ENCODE measurements at regions not wholly inside any gene's neighbourhood (a gene's known extent, or its start where the extent isn't known, plus 50 kb on each side); places are given as distances from the start of the nearest gene placed in this dataset.

GRCh38 chr2:196498962-196499361, 140.6 kb upstream of the CCDC150 start:
- H3K36me3 ChIP-seq (ENCODE audit: control insufficient read depth in 1 of 2, insufficient read depth in 2 of 2, low read length in 2 of 2) = no peaks in the 10 kb centered on the region
- H3K9me2 ChIP-seq (ENCODE audit: insufficient read depth) = no peaks in the 10 kb centered on the region
- no TSS peak for BruUV-seq (replicated peaks)
- TF ChIP-seq ELF1 (IDR thresholded peaks at IDR 0.05; ENCODE audit: borderline replicate concordance, low read depth) (no peak), CBX3 (IDR thresholded peaks at IDR 0.05; ENCODE audit: low read depth) (peak; percentile 79; the same call in 1 of the 2 replicates)
- H2AFZ ChIP-seq (ENCODE audit: low read depth, low read length, poor library complexity, severe bottlenecking) = no peak overlapping the region
- CTCF ChIA-PET = no interaction called here
- no peak overlapping the region for H3K4me3 ChIP-seq (replicated peaks in 1 of 2; ENCODE audit: low read depth in 1 of 2, low read length in 2 of 2)
- DNase-seq (ENCODE audit: low read depth, low spot score) = no peak
- no peaks in the 10 kb centered on the region for H3K27me3 ChIP-seq (ENCODE audit: insufficient read depth, low read length)
- H4K20me1 ChIP-seq (ENCODE audit: insufficient read depth) = no peaks in the 10 kb centered on the region
- peaks cover 0 to 4% of the 10 kb centered on the region in 2 experiments; a peak in 1 of 4 replicates for H3K4me1 ChIP-seq (ENCODE audit: control insufficient read depth in 1 of 2, insufficient read depth in 2 of 2, low read length in 2 of 2)
- POLR2A ChIA-PET = no interaction called here
- RAD21 ChIA-PET (ENCODE audit: low non-redundant PET in 1 of 2, low total read pairs in 2 of 2, uncharacterized antibody in 2 of 2, unreplicated experiment in 2 of 2) = no interaction called here
- H3K9ac ChIP-seq (ENCODE audit: low read length) = no peak overlapping the region
- H3K79me2 ChIP-seq (ENCODE audit: insufficient read depth, low read length) = no peaks in the 10 kb centered on the region
- no peak overlapping the region for H3K4me2 ChIP-seq (ENCODE audit: low read length)
- intact Hi-C loops (cut with micrococcal nuclease) = no loop called here
- H3K9me3 ChIP-seq (ENCODE audit: control insufficient read depth in 1 of 2, insufficient read depth in 1 of 2, low read depth in 1 of 2, low read length in 2 of 2) = 0 out of 4 replicates have a peak, but pooled peaks cover 0 to 6% of the 10 kb centered on the region in 2 experiments
- H3K27ac ChIP-seq (ENCODE audit: low read depth, low read length) = no peak overlapping the region
- no peak for ATAC-seq

GRCh38 chr2:196499686-196500085, 139.8 kb upstream of the CCDC150 start:
- ChIA-PET POLR2A (no interaction called here), CTCF (no interaction called here), RAD21 (ENCODE audit: low non-redundant PET in 1 of 2, low total read pairs in 2 of 2, uncharacterized antibody in 2 of 2, unreplicated experiment in 2 of 2) (no interaction called here)
- no peaks in the 10 kb centered on the region for H3K9me2 ChIP-seq (ENCODE audit: insufficient read depth)
- ATAC-seq (no peak), DNase-seq (ENCODE audit: low read depth, low spot score) (no peak)
- BruUV-seq (replicated peaks) = no TSS peak
- H3K79me2 ChIP-seq (ENCODE audit: insufficient read depth, low read length) = no peaks in the 10 kb centered on the region
- no peak overlapping the region for H3K9ac ChIP-seq (ENCODE audit: low read length)
- intact Hi-C loops (cut with micrococcal nuclease) = no loop called here
- no peak overlapping the region for H2AFZ ChIP-seq (ENCODE audit: low read depth, low read length, poor library complexity, severe bottlenecking)
- H3K4me3 ChIP-seq (replicated peaks in 1 of 2; ENCODE audit: low read depth in 1 of 2, low read length in 2 of 2) = no peak overlapping the region
- no peaks in the 10 kb centered on the region for H4K20me1 ChIP-seq (ENCODE audit: insufficient read depth)
- H3K9me3 ChIP-seq (ENCODE audit: control insufficient read depth in 1 of 2, insufficient read depth in 1 of 2, low read depth in 1 of 2, low read length in 2 of 2) = 0 out of 4 replicates have a peak, but pooled peaks cover 0 to 6% of the 10 kb centered on the region in 2 experiments
- H3K27ac ChIP-seq (ENCODE audit: low read depth, low read length) = no peak overlapping the region
- H3K4me2 ChIP-seq (ENCODE audit: low read length) = no peak overlapping the region
- peaks cover 0 to 4% of the 10 kb centered on the region in 2 experiments; a peak in 1 of 4 replicates for H3K4me1 ChIP-seq (ENCODE audit: control insufficient read depth in 1 of 2, insufficient read depth in 2 of 2, low read length in 2 of 2)
- no peaks in the 10 kb centered on the region for H3K36me3 ChIP-seq (ENCODE audit: control insufficient read depth in 1 of 2, insufficient read depth in 2 of 2, low read length in 2 of 2)
- H3K27me3 ChIP-seq (ENCODE audit: insufficient read depth, low read length) = no peaks in the 10 kb centered on the region
- no peak for TF ChIP-seq MAX (IDR thresholded peaks at IDR 0.05)
- TF ChIP-seq CTCF (IDR thresholded peaks at IDR 0.05 in 2 of 3, conservative IDR thresholded peaks at IDR 0.05 in 1 of 3; ENCODE audit: borderline replicate concordance in 1 of 3, insufficient read depth in 1 of 3, low read depth in 2 of 3, low read length in 2 of 3) = no peak
- no peak for TF ChIP-seq ZBTB33 (IDR thresholded peaks at IDR 0.05; ENCODE audit: extremely low read depth, insufficient replicate concordance, low read length)
- no peak for TF ChIP-seq CBX3 (IDR thresholded peaks at IDR 0.05; ENCODE audit: low read depth)
- TF ChIP-seq EZH2 (IDR thresholded peaks at IDR 0.05) = no peak
- TF ChIP-seq FOSL1 (IDR thresholded peaks at IDR 0.05; ENCODE audit: low read depth) = no peak
- TF ChIP-seq SP1 (IDR thresholded peaks at IDR 0.05; ENCODE audit: low read depth) = no peak
- TF ChIP-seq YY1 (IDR thresholded peaks at IDR 0.05; ENCODE audit: extremely low read depth, insufficient replicate concordance, low read depth, low read length) = no peak
- TF ChIP-seq RAD21 (IDR thresholded peaks at IDR 0.05; ENCODE audit: low read depth) = no peak
- TF ChIP-seq TCF7L2 (IDR thresholded peaks at IDR 0.05; ENCODE audit: borderline replicate concordance, extremely low read depth, insufficient read depth, insufficient read length) = no peak
- no peak for TF ChIP-seq REST (IDR thresholded peaks at IDR 0.05; ENCODE audit: low read depth)

Data from HCT116 (cell line).